Heart left ventricle (tissue), 16 donors: ENCODE measurements at regions not wholly inside any gene's neighbourhood (a gene's known extent, or its start where the extent isn't known, plus 50 kb on each side); places are given as distances from the start of the nearest gene placed in this dataset.
A peak's percentile ranks its signal among the peaks of the same experiment; 100 is the strongest.

Experiments used
- ATAC-seq, 4 donors: fragments of 200-7000 bp; cut with Tn5 transposase; one replicate each; pipeline ENCODE4 v1.9.1; 2020 to 2022; ENCODE audit warnings: moderate library complexity in 4 of 4, mild to moderate bottlenecking in 3 of 4, moderate number of reproducible peaks in 1 of 4
- DNase-seq, 5 donors: peaks; one replicate each; pipeline ENCODE4 v3.0.0-alpha.2; 2020
- H3K27ac ChIP-seq, 12 donors: fragments of 200-600 bp; sonication (generic) in 4 of 12; one replicate each; pipeline versions ENCODE4 v1.5.0 to v1.8.0; 2016 to 2022; ENCODE audit warnings: mild to moderate bottlenecking in 2 of 12
- H3K27me3 ChIP-seq, 9 donors: fragments of 200-600 bp; sonication (generic) in 2 of 9; one replicate each; pipeline versions ENCODE4 v1.5.1 to v1.8.0; 2016 to 2022; ENCODE audit warnings: mild to moderate bottlenecking in 3 of 9
- H3K36me3 ChIP-seq, 9 donors: fragments of 200-600 bp; sonication (generic) in 2 of 9; one replicate each; pipeline versions ENCODE4 v1.5.0 to v1.8.0; 2018 to 2022; ENCODE audit warnings: mild to moderate bottlenecking in 2 of 9
- H3K4me1 ChIP-seq, 12 donors: fragments of 200-600 bp; sonication (generic) in 4 of 12; one replicate each; pipeline versions ENCODE4 v1.5.0 to v1.8.0; 2016 to 2022; ENCODE audit warnings: mild to moderate bottlenecking in 3 of 12
- H3K4me3 ChIP-seq, 12 donors: fragments of 200-600 bp; sonication (generic) in 4 of 12; one replicate each; pipeline versions ENCODE4 v1.5.0 to v1.8.0; 2017 to 2022; ENCODE audit warnings: mild to moderate bottlenecking in 9 of 12, moderate library complexity in 4 of 12
- H3K9me3 ChIP-seq, 12 donors: fragments of 200-600 bp; sonication (generic) in 4 of 12; one replicate each; pipeline versions ENCODE4 v1.5.0 to v1.8.0; 2016 to 2022; ENCODE audit warnings: mild to moderate bottlenecking in 1 of 12
- CTCF ChIP-seq, 12 donors: fragments of 200-600 bp; sonication (generic) in 4 of 12; IDR thresholded peaks; one replicate each; pipeline versions ENCODE4 v1.5.0 to v1.8.0; 2018 to 2022; ENCODE audit warnings: antibody characterized with exemption in 12 of 12, mild to moderate bottlenecking in 5 of 12
- POLR2A ChIP-seq, 2 donors: fragments of 450-650 bp; IDR thresholded peaks; one replicate each; pipeline ENCODE4 v1.6.1; 2017; ENCODE audit warnings: antibody characterized with exemption in 2 of 2, mild to moderate bottlenecking in 2 of 2, moderate library complexity in 2 of 2
- WGBS, 4 donors: extraction: QIAGEN DNeasy Blood & Tissue Kit in 2 of 4; methylation state at CpG; one replicate each; pipeline versions ENCODE4 v1.1.5 to v1.1.7; 2013 to 2018; 5-methylcytosine and 5-hydroxymethylcytosine counted together
- intact Hi-C, 10 donors: fragments of 100-400 bp; cut with DNase I; formaldehyde crosslinking; loops; one replicate each; pipeline versions ENCODE4 v1.11.1 to v1.14.2; 2022
- donor health status: ischemic (EF 13 %, LVEDD 7.1; RV severe dilation, severe dysfunction).
- donor health status: healthy with polysubstance abuse.
- donor health status: DM: no; HTN: yes; CAD: no.
- donor health status: DM: no; HTN: no; CAD: no.
- donor health status: ischemic (EF 25% LVEDD 6.9; RV normal size, moderate dysfunction).
- donor health status: ischemic (EF 25% LVEDD 5.7; RV mildly dilated, moderate dysfunction).
- donor health status: healthy.
- donor health status: DM: yes; HTN: yes; CAD: no.
- donor health status: ischemic (EF 35%, LVEDD 5.7; RV mildly dilated, moderate dysfunction).
- donor health status: nonischemic (EF 11% LVEDD 7.7; RV severe dilation, severe dysfunction).
- donor health status: DM: yes; HTN: yes; CAD: no.
- donor health status: PGD.
- donor health status: ischemic (EF 29% LVEDD 5.4; RV normal size, mild dysfunction).
- donor health status: nonischemic (EF 23%, LVEDD 6.1; RV moderate dilation, normal function).

DNA sequence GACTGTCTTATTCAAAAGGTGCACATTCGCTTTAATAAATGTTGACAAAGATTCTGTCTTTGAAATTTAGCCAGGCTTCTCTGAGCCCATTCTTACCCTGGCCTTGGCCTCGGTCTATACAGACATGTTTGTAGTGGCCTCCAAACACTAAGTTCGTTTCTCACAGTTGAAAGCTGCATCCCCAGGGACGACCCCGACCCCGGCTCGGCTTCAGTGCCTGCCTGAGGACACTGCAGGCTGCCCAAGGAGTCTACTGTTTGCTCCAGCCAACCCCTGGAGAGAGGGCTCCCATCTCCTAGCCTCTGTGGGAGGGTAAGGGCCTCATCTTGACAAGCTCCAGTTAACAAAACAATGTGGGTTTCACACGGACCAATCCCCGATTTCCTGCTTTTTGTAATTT is 390.6 kb upstream of the ZFP42 start:
- H3K27me3 ChIP-seq, result peaks cover 0 to 12% (median 0%) of the 10 kb centered on the region in 9 donors
- no peak overlapping the region for H3K27ac ChIP-seq
- H3K4me3 ChIP-seq, result no peak overlapping the region
- DNase-seq (no peak), ATAC-seq (no peak)
- 60 to 67% (median 63%) methylated on average over 9 of the region's 9 CpGs for WGBS, 4 donors
- no peaks in the 10 kb centered on the region for H3K9me3 ChIP-seq
- TF ChIP-seq POLR2A (IDR thresholded peaks at IDR 0.05), result no peak
- no peak for TF ChIP-seq CTCF (IDR thresholded peaks at IDR 0.05)
- intact Hi-C loops, result loop anchor here in 9 of 10 donors (5.0 to 10.0 kb wide), 5 partner anchors 880 to 1600 kb away; partner anchors contain the start of gene FAT1 (in 1 of the 9)
- no peaks in the 10 kb centered on the region for H3K36me3 ChIP-seq
- peaks cover 0 to 15% (median 0%) of the 10 kb centered on the region in 12 donors for H3K4me1 ChIP-seq

DNA sequence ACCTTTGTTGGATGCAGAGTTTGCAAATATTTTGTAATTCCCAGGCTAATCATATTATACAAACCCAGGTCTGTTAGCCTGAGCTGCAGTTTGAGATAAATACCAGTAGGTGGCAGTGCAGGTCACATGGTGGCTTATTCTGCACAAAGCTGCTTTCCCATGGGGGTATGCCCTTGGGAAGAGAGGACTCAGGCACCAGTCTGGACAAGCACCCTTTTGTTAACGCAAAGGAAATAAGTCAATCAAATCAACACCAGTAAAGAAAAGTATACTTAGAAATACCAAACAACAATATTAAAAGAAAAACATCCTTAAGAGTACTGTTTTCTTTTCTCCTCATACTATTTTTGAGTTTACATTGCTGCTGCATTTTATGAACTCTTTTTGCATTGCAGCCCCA is 389.0 kb upstream of the ZFP42 start:
- TF ChIP-seq CTCF (IDR thresholded peaks at IDR 0.05) (peak; percentile 70 to 87 (median 83)), POLR2A (IDR thresholded peaks at IDR 0.05) (no peak)
- peak in 1 of 4 donors; percentile 57 for ATAC-seq
- H3K27ac ChIP-seq, result no peak overlapping the region
- peak in 1 of 5 donors; percentile 34 for DNase-seq
- no peaks in the 10 kb centered on the region for H3K36me3 ChIP-seq
- no peak overlapping the region for H3K4me3 ChIP-seq
- peaks cover 0 to 15% (median 0%) of the 10 kb centered on the region in 12 donors for H3K4me1 ChIP-seq
- 22 to 29% (median 28%) methylated on average over 1 of the region's 1 CpG for WGBS, 4 donors
- no peaks in the 10 kb centered on the region for H3K9me3 ChIP-seq
- intact Hi-C loops, result loop anchor here in 9 of 10 donors (5.0 to 10.0 kb wide), 5 partner anchors 882 to 1598 kb away; partner anchors contain the start of gene FAT1 (in 1 of the 9)
- H3K27me3 ChIP-seq, result peaks cover 0 to 12% (median 0%) of the 10 kb centered on the region in 9 donors

GRCh38 chr4:187608001-187608421 is 387.6 kb upstream of the ZFP42 start:
- ATAC-seq, result no peak
- 87 to 91% (median 89%) methylated on average over 1 of the region's 1 CpG for WGBS, 4 donors
- H3K4me1 ChIP-seq, result peaks cover 0 to 5% (median 0%) of the 10 kb centered on the region in 12 donors
- H3K27me3 ChIP-seq, result peaks cover 0 to 12% (median 0%) of the 10 kb centered on the region in 9 donors
- no peaks in the 10 kb centered on the region for H3K9me3 ChIP-seq
- TF ChIP-seq CTCF (IDR thresholded peaks at IDR 0.05), result no peak
- TF ChIP-seq POLR2A (IDR thresholded peaks at IDR 0.05), result no peak
- H3K36me3 ChIP-seq, result no peaks in the 10 kb centered on the region
- DNase-seq, result no peak
- intact Hi-C loops, result loop anchor here in 9 of 10 donors (5.0 to 10.0 kb wide), 5 partner anchors 883 to 1597 kb away; partner anchors contain the start of gene FAT1 (in 1 of the 9)
- H3K4me3 ChIP-seq, result no peak overlapping the region
- H3K27ac ChIP-seq, result no peak overlapping the region

- 71 to 79% (median 75%) methylated on average over 8 of the region's 8 CpGs for WGBS, 4 donors
- Histone ChIP-seq H3K27me3 (no peaks in the 10 kb centered on the region), H3K9me3 (no peaks in the 10 kb centered on the region), H3K4me3 (no peak overlapping the region), H3K27ac (no peak overlapping the region), H3K36me3 (no peaks in the 10 kb centered on the region), H3K4me1 (no peaks in the 10 kb centered on the region)
- no peak for ATAC-seq
- no peak for DNase-seq
- TF ChIP-seq POLR2A (IDR thresholded peaks at IDR 0.05) (no peak), CTCF (IDR thresholded peaks at IDR 0.05) (no peak)
- intact Hi-C loops, result no loop called here
Measured at GRCh38 chr4:187612301-187612700, 383.3 kb upstream of the ZFP42 start.
